DMS153 treated with DMSO at 0.1 percent for 48 hours (cell line): ENCODE measurements at regions not wholly inside any gene's neighbourhood (a gene's known extent, or its start where the extent isn't known, plus 50 kb on each side); places are given as distances from the start of the nearest gene placed in this dataset.

Experiments
- DNase-seq: peaks from one replicate; lab custom pipeline; 2025; ENCODE audit not compliant: unreplicated experiment; lab: John Stamatoyannopoulos, UW

- no peak for DNase-seq
These were observed 137.7 kb upstream of the POM121L12 start for GRCh38 chr7:52897713-52898112.

- no peak for DNase-seq
These were observed 138.1 kb upstream of the POM121L12 start for GRCh38 chr7:52897288-52897687.

DNA sequence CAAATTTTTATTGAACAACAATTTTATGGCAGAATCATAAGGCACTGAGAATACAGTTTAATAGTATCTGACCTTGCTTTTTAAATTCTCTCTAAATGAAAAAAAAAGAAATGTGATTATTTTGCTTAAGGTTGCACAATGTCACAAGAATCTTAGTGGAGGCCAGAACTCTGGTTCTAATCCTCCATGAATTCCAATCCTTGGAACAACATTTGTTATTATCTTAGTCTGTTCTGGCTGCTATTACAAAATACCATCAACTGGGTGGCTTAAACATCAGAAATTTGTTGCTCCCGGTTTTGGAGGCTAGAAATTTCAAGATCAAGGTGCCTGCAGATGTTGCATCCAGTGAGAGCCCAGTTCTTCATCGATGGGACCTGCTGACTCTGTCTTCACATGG, 158.2 kb upstream of the POM121L12 start:
- DNase-seq = no peak

DNA sequence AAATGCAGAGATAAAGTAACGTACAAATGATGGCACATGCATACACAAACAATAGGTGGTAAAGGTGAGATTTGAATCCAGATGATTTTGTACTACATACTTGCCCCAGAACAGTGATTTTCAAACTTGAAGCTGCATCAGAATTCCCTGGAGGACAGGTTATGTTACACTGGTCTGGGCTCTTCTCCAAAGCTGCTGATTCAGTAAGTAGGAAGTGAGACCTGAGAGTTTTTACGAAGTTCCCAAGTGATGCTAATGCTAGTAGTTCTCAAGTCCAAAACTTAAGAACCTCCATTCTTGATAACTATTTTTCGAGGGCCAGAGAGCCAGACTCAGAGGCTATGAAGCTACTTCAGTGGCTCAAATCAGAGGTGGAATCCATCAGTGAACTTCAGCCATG, 159.0 kb upstream of the POM121L12 start:
- no peak for DNase-seq

DNA sequence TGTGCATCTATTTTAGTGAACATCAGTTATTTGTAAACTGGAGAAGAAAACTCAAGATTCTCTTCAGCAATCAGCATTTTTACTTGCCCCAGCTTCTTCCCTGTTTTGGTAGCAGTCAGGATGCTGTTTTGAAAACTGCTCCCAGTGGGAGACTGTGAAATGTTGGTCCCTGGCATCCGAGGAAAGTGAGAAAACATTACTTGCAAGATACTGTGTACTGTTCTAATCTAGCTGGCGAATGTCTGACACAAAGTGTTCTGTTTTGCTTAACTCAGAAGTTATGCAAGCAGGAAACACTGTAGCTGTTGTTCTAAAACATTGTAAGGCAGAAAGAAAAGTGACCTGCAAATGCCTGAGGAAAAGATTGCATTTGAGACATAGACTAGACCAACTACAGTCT, 171.8 kb upstream of the POM121L12 start:
- no peak for DNase-seq

GRCh38 chr7:52862321-52862720, 173.1 kb upstream of the POM121L12 start:
- no peak for DNase-seq

- DNase-seq = no peak
These were observed 178.1 kb upstream of the POM121L12 start for GRCh38 chr7:52857367-52857766.

- no peak for DNase-seq
These were observed 180.8 kb upstream of the POM121L12 start for GRCh38 chr7:52854681-52855080.

- DNase-seq = no peak
These were observed 183.9 kb upstream of the POM121L12 start for GRCh38 chr7:52851547-52851946.

- DNase-seq = no peak
These were observed 192.0 kb upstream of the POM121L12 start for GRCh38 chr7:52843436-52843835.

- no peak for DNase-seq
These were observed 193.1 kb upstream of the POM121L12 start for GRCh38 chr7:52842202-52842900.

- no peak for DNase-seq
These were observed 196.4 kb upstream of the POM121L12 start for GRCh38 chr7:52838981-52839411.

DNA sequence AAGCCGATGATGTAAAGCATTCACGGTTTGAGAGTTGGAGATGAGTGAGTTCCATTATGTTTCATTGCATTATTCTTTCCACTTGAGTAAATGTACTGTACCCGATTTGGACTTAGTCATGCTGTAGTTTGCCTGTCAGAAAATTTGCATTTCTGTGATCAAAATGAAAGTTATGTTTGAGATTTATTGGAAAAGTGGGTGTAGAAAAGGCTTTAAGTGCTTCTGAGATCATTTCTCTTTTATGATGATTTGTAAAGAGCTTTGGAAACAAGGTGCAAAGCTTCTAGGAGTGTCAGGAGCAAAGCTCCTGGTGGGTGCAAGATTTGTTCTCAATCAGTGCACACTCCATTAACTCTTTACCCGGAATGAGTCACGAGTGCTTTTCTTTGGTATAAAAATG, 204.1 kb upstream of the POM121L12 start:
- no peak for DNase-seq

GRCh38 chr7:52830801-52831200, 204.6 kb upstream of the POM121L12 start:
- DNase-seq = no peak

DNA sequence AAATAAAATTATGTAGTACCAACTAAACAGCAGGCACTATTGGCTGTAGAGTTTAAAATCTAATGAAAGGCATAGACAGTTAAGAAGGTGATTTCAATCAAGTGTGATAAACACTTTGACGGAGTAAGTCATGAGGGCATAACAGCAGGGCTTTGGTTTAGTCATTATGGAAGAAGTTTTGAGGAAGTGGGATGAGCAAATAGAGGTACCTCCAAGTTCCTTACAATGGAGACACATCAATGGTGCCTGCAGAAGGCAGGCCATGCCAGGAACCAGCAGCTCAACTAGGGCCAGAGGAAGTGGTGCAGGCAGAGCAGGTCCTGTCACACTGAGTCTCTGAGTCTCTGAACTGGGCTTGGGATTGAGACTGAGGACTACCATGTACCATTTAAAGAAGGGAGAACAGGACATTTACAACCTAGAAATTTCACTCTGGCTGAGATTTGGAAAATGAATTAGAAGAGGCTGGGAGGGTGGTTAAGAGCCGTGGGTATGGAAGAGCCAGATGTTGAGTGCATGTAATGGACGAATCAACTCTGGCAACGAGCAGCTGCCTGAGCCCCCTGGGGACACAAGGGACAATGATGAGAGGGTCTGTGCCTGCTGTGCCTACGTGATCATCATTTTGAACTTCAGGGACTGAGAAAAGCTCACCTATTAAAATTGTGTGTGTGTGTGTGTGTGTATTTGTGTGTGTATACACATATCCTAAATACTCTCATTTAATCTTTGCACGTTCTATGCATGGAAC, 208.7 kb upstream of the POM121L12 start:
- no peak for DNase-seq

DNA sequence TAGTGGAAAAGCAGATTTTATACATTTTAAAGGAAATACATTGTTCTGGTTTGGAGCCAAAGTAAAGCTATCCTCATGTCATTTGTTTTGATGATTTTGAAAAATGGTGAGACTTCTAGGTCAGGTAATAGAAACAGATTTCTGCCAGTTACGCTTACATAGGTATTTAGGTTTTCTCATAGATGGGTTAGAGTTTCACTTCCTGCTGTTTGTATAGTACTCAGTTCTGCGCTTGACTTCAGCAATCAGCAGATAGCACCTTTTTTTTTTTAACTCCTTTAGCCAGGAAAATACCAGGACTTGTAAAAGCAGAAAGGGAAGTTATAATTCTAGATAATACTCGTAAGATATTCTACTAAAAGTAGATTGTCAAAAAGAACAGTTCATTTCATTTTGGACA, 209.8 kb upstream of the POM121L12 start:
- DNase-seq = no peak

DNA sequence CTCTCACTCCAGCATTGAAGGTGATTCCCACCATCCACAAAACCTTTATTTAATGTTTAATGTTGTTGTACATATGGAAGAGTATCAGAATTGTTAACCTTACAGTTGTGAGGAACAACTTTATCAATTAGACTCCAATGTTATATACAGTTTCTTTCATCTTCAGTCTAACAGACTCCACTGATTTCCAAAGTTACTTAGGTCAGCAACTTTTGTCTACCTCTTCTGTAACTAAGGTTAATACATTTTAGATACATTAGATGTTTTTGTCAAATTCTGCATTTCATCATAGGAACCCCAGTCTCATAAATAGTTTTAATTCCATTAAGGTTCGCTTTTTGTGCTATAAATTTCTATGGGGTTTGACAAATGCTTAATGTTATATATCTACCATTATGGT, 223.9 kb upstream of the POM121L12 start:
- no peak for DNase-seq

- DNase-seq = no peak
These were observed 235.6 kb upstream of the POM121L12 start for GRCh38 chr7:52799817-52800216.

GRCh38 chr7:52797801-52798200, 237.6 kb upstream of the POM121L12 start:
- DNase-seq = no peak

GRCh38 chr7:52794621-52795020, 240.8 kb upstream of the POM121L12 start:
- peak; percentile 59 for DNase-seq

GRCh38 chr7:52791176-52791700, 244.2 kb upstream of the POM121L12 start:
- DNase-seq = no peak

DNA sequence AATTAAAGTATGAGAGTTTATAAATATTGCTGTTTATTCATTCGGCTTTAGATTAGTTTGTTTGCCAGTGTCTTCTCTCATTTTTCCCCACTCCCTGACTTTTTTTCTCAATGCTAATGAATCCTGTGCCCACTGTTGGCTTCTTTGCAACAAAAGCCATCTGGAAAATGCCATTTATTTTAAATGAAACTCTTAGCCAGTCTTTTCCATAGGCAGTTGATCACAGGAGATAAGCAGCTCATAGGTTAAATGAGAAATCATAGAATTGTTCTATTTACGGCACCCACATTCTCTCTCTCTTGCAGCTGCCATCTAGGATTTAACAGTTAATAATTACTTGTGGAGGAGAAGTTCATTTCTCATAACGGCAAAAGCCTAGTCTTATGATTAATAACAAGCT, 249.3 kb upstream of the POM121L12 start:
- no peak for DNase-seq
